ENCODE measurements at regions not wholly inside any gene's neighbourhood (a gene's known extent, or its start where the extent isn't known, plus 50 kb on each side); places are given as distances from the start of the nearest gene placed in this dataset.

- 92 to 96% methylated on average over 1 of the region's 1 CpG for WGBS, 2 donors
- DNase-seq = no peak
- Histone ChIP-seq H3K36me3 (no peaks in the 10 kb centered on the region), H3K4me1 (peaks cover 0 to 3% (median 0%) of the 10 kb centered on the region in 4 donors), H3K27ac (no peak overlapping the region), H3K4me3 (no peak overlapping the region), H3K27me3 (no peaks in the 10 kb centered on the region), H3K9me3 (no peaks in the 10 kb centered on the region)
- TF ChIP-seq POLR2AphosphoS5 (IDR thresholded peaks at IDR 0.05) = no peak
- TF ChIP-seq POLR2A (IDR thresholded peaks at IDR 0.05) = no peak
- TF ChIP-seq EP300 (IDR thresholded peaks at IDR 0.05) = no peak
- no peak for TF ChIP-seq CTCF (IDR thresholded peaks at IDR 0.05)
- intact Hi-C loops (cut with DNase I) = no loop called here
Measured at GRCh38 chr4:162352580-162353107, 188.8 kb upstream of the FSTL5 start.

GRCh38 chr4:162350331-162350730, 186.5 kb upstream of the FSTL5 start:
- 38 to 40% methylated on average over 2 of the region's 2 CpGs for WGBS, 2 donors
- intact Hi-C loops (cut with DNase I) = no loop called here

GRCh38 chr4:162349395-162349794, 185.6 kb upstream of the FSTL5 start:
- H3K27ac ChIP-seq = no peak overlapping the region
- H3K27me3 ChIP-seq = no peaks in the 10 kb centered on the region
- TF ChIP-seq POLR2AphosphoS5 (IDR thresholded peaks at IDR 0.05) (no peak), POLR2A (IDR thresholded peaks at IDR 0.05) (no peak), CTCF (IDR thresholded peaks at IDR 0.05) (no peak), EP300 (IDR thresholded peaks at IDR 0.05) (no peak)
- DNase-seq = no peak
- H3K36me3 ChIP-seq = no peaks in the 10 kb centered on the region
- WGBS, 2 donors = 93 to 94% methylated on average over 2 of the region's 2 CpGs
- no peaks in the 10 kb centered on the region for H3K9me3 ChIP-seq
- no peak overlapping the region for H3K4me3 ChIP-seq
- peaks cover 0 to 3% (median 0%) of the 10 kb centered on the region in 4 donors for H3K4me1 ChIP-seq
- intact Hi-C loops (cut with DNase I) = no loop called here

More at GRCh38 chr4:162350331-162350730, 186.5 kb upstream of the FSTL5 start:
- H3K27ac ChIP-seq = no peak overlapping the region
- H3K27me3 ChIP-seq = no peaks in the 10 kb centered on the region
- no peak for DNase-seq
- no peak overlapping the region for H3K4me3 ChIP-seq
- peaks cover 0 to 3% (median 0%) of the 10 kb centered on the region in 4 donors for H3K4me1 ChIP-seq
- TF ChIP-seq CTCF (IDR thresholded peaks at IDR 0.05) (no peak), POLR2A (IDR thresholded peaks at IDR 0.05) (no peak), EP300 (IDR thresholded peaks at IDR 0.05) (no peak), POLR2AphosphoS5 (IDR thresholded peaks at IDR 0.05) (no peak)
- no peaks in the 10 kb centered on the region for H3K36me3 ChIP-seq
- no peaks in the 10 kb centered on the region for H3K9me3 ChIP-seq

- no peak for TF ChIP-seq POLR2AphosphoS5 (IDR thresholded peaks at IDR 0.05)
- TF ChIP-seq EP300 (IDR thresholded peaks at IDR 0.05) = no peak
- no peak for TF ChIP-seq CTCF (IDR thresholded peaks at IDR 0.05)
- no peak for TF ChIP-seq POLR2A (IDR thresholded peaks at IDR 0.05)
- Histone ChIP-seq H3K27ac (no peak overlapping the region), H3K4me3 (no peak overlapping the region), H3K36me3 (no peaks in the 10 kb centered on the region), H3K9me3 (no peaks in the 10 kb centered on the region), H3K27me3 (no peaks in the 10 kb centered on the region), H3K4me1 (peaks cover 0 to 3% (median 0%) of the 10 kb centered on the region in 4 donors)
- intact Hi-C loops (cut with DNase I) = no loop called here
- WGBS, 2 donors = 25 to 44% methylated on average over 3 of the region's 3 CpGs
- DNase-seq = no peak
Measured at GRCh38 chr4:162347842-162348213, 184.0 kb upstream of the FSTL5 start.
